ENCODE measurements at regions not wholly inside any gene's neighbourhood (a gene's known extent, or its start where the extent isn't known, plus 50 kb on each side); places are given as distances from the start of the nearest gene placed in this dataset.

DNA sequence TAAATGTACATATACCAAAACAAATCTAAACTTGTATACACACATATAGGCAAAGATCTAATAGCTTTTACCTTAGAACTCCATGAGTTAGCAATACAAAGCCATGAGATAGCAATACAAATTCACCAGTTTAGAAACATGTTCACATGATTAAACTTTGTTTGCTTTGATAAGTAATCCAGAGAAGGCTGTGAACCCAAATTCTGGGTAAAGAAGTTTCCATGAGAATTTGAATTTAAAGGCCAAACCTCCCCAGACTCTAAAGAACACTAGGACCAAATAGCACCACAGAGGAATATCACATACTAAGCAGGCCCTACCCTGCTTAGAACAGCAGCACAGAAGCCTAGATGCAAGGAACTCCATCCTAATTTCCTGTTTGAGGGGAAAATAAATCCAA is 83.7 kb upstream of the TP63 start:
- H3K4me3 ChIP-seq (ENCODE audit: low read depth, low read length) = no peak overlapping the region
- TF ChIP-seq, protein P1, sequence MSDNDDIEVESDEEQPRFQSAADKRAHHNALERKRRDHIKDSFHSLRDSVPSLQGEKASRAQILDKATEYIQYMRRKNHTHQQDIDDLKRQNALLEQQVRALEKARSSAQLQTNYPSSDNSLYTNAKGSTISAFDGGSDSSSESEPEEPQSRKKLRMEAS (IDR thresholded peaks at IDR 0.05; ENCODE audit: low read depth, low read length) = no peak
- TF ChIP-seq POLR2A (IDR thresholded peaks at IDR 0.05; ENCODE audit: extremely low read depth, insufficient read length) = no peak
- no peak for TF ChIP-seq MYC (IDR thresholded peaks at IDR 0.05; ENCODE audit: low read depth, low read length)
- TF ChIP-seq, protein P2, sequence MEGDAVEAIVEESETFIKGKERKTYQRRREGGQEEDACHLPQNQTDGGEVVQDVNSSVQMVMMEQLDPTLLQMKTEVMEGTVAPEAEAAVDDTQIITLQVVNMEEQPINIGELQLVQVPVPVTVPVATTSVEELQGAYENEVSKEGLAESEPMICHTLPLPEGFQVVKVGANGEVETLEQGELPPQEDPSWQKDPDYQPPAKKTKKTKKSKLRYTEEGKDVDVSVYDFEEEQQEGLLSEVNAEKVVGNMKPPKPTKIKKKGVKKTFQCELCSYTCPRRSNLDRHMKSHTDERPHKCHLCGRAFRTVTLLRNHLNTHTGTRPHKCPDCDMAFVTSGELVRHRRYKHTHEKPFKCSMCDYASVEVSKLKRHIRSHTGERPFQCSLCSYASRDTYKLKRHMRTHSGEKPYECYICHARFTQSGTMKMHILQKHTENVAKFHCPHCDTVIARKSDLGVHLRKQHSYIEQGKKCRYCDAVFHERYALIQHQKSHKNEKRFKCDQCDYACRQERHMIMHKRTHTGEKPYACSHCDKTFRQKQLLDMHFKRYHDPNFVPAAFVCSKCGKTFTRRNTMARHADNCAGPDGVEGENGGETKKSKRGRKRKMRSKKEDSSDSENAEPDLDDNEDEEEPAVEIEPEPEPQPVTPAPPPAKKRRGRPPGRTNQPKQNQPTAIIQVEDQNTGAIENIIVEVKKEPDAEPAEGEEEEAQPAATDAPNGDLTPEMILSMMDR (IDR thresholded peaks at IDR 0.05; ENCODE audit: low read depth, low read length) = no peak
- no peak for DNase-seq (ENCODE audit: low read depth)

DNA sequence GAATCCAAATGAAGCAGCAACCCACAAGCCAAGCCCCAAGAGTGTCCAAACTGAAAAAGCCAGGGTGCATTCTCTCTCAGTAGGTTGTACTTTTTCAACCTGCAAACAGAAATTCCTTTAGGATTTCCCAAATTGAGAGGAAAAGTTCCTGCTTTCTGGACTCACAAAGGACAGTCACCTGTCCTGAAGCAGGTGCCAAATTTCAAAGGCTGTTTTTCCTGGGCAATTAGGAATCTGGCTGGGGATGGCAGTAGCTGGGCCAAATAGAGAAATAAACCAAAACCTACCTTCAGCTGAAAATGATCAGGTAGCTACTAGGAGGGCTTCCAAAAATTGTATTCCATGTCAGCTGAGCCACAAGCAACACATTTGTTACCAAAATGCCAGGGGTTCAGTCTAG is 83.1 kb upstream of the TP63 start:
- no peak for DNase-seq (ENCODE audit: low read depth)
- no peak overlapping the region for H3K4me3 ChIP-seq (ENCODE audit: low read depth, low read length)
- TF ChIP-seq, protein P2 (IDR thresholded peaks at IDR 0.05; ENCODE audit: low read depth, low read length) = no peak
- TF ChIP-seq MYC (IDR thresholded peaks at IDR 0.05; ENCODE audit: low read depth, low read length) (no peak), POLR2A (IDR thresholded peaks at IDR 0.05; ENCODE audit: extremely low read depth, insufficient read length) (no peak)
- TF ChIP-seq, protein P1 (IDR thresholded peaks at IDR 0.05; ENCODE audit: low read depth, low read length) = no peak

DNA sequence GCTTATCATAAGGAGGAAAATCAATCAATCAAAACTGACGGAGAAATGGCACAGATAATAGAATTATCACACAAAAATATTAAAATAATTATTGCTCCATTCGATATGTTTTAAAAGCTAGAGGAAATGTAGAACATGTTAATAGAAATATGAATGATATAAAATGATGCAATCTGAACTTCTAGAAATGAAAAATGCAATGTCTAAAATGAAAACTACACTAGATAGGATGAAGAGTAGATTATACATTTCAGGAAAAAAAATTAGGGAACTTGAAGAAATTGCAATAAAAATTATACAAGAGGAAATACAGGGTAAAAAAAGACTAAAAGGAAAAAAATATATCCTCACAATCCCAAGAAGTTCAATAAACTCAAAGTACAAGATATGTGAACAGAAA is 80.2 kb upstream of the TP63 start:
- H3K4me3 ChIP-seq (ENCODE audit: low read depth, low read length) = no peak overlapping the region
- TF ChIP-seq, protein P1 (IDR thresholded peaks at IDR 0.05; ENCODE audit: low read depth, low read length) = no peak
- TF ChIP-seq MYC (IDR thresholded peaks at IDR 0.05; ENCODE audit: low read depth, low read length) (no peak), POLR2A (IDR thresholded peaks at IDR 0.05; ENCODE audit: extremely low read depth, insufficient read length) (no peak)
- TF ChIP-seq, protein P2 (IDR thresholded peaks at IDR 0.05; ENCODE audit: low read depth, low read length) = no peak
- no peak for DNase-seq (ENCODE audit: low read depth)

DNA sequence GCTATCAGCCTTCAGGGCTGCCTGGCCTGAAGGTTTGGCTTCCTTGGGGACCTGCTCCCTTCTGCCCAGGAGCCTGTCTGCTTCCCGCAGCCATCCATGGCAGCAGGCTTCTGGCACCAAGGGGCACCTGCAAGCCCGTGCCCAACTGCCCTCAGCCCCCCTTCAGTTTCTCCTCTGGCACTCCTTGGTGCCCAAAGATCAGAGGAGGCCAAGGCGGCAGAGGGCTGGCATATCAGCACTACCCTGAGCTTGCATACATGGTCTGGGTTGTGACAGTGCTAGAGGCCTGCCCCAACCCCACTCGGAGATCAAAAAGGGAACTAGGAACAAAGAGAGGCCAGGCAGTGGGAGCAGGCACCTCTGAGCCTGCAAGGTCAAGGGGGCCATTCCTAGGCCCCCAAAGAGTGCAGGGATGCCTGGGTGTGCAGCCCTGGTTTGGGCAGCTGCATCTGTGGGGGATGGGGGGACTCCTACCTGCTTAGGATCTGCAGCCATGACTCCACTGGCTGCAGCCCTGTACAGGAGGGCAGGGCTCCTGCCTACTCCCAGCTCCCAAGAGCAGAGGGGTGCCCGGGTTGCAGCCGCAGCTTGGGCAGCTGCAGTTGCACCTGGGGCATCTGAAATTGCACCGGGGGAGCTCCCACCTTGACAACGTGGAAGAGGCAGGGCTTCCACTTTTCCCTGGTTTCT is 76.2 kb upstream of the TP63 start:
- no peak for DNase-seq (ENCODE audit: low read depth)
- H3K4me3 ChIP-seq (ENCODE audit: low read depth, low read length) = no peak overlapping the region
- TF ChIP-seq, protein P1 (IDR thresholded peaks at IDR 0.05; ENCODE audit: low read depth, low read length) = no peak
- TF ChIP-seq, protein P2 (IDR thresholded peaks at IDR 0.05; ENCODE audit: low read depth, low read length) = no peak
- TF ChIP-seq MYC (IDR thresholded peaks at IDR 0.05; ENCODE audit: low read depth, low read length) = no peak
- no peak for TF ChIP-seq POLR2A (IDR thresholded peaks at IDR 0.05; ENCODE audit: extremely low read depth, insufficient read length)

DNA sequence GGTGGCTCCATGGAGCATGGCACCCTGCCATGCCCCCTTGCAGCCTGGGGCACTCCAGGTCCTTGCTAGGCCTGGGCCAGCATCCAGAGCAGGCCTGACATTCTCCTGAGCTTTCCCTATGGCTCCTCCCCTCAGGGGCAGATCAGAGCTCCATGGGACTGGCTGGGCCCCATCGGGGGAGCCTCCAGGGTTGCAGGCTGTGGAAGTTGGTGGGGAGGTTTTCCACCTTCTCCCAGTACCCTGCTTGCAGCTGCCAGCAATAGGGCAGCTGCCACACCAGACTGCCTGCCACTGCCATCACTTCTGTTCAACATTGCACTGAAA is 75.7 kb upstream of the TP63 start:
- TF ChIP-seq MYC (IDR thresholded peaks at IDR 0.05; ENCODE audit: low read depth, low read length) (no peak), POLR2A (IDR thresholded peaks at IDR 0.05; ENCODE audit: extremely low read depth, insufficient read length) (no peak)
- TF ChIP-seq, protein P2 (IDR thresholded peaks at IDR 0.05; ENCODE audit: low read depth, low read length) = no peak
- TF ChIP-seq, protein P1 (IDR thresholded peaks at IDR 0.05; ENCODE audit: low read depth, low read length) = no peak
- no peak for DNase-seq (ENCODE audit: low read depth)
- H3K4me3 ChIP-seq (ENCODE audit: low read depth, low read length) = no peak overlapping the region

All from NB4 (cell line).